ENCODE measurements at regions not wholly inside any gene's neighbourhood (a gene's known extent, or its start where the extent isn't known, plus 50 kb on each side); places are given as distances from the start of the nearest gene placed in this dataset.

DNA sequence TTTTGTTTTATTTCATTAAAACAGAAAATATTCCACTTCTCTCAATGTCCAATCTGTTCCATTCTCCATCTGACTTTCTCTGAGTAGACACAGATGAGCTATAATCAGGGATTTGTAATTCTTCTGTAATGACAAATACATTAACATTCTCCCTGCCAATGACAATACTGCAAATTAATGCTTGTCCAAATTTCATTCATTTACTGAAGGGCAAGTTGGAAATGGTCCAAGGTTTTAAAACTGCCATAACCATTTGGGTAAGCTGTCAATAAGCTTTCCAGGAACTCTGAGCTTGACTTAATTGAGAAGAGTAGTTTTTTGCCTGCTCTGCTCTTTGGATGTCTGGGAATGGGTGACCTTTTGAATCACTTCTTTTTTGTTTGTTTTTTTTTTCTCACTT is 253.5 kb downstream of the DMRTA1 start:
- no peaks in the 10 kb centered on the region for H3K9me3 ChIP-seq (ENCODE audit: control insufficient read depth, insufficient read depth, low read length)
- H2BK120ac ChIP-seq (ENCODE audit: low read depth, low read length) = no peak overlapping the region
- H3K79me1 ChIP-seq (ENCODE audit: low read depth in 1 of 2, low read length in 2 of 2) = no peaks in the 10 kb centered on the region
- no peak for ATAC-seq (ENCODE audit: low read depth)
- no peaks in the 10 kb centered on the region for H3K27me3 ChIP-seq (ENCODE audit: control insufficient read depth, insufficient read depth, low read length)
- POLR2A ChIA-PET (ENCODE audit: unreplicated experiment) = no interaction called here
- no TSS peak for BruUV-seq (replicated peaks)
- H4K8ac ChIP-seq (ENCODE audit: low read depth in 2 of 2, low read length in 2 of 2) = no peak overlapping the region
- H2BK5ac ChIP-seq (ENCODE audit: low read depth, low read length, poor library complexity, severe bottlenecking) = no peak overlapping the region
- H3K23ac ChIP-seq (ENCODE audit: low read depth, low read length) = no peak overlapping the region
- no peak overlapping the region for H2AFZ ChIP-seq (replicated peaks; ENCODE audit: low read length, poor library complexity)
- H3K4me1 ChIP-seq (ENCODE audit: control insufficient read depth, insufficient read depth, low read length) = no peaks in the 10 kb centered on the region
- H3K36me3 ChIP-seq (ENCODE audit: control insufficient read depth, insufficient read depth, low read length) = no peaks in the 10 kb centered on the region
- H3K18ac ChIP-seq (ENCODE audit: low read depth, low read length) = no peak overlapping the region
- H3K9ac ChIP-seq (ENCODE audit: low read depth, low read length) = no peak overlapping the region
- H3K9me1 ChIP-seq (ENCODE audit: insufficient read depth, low read length) = no peaks in the 10 kb centered on the region
- H4K91ac ChIP-seq (ENCODE audit: insufficient read depth, low read depth, low read length) = no peak overlapping the region
- DNase-seq = no peak
- H3K4ac ChIP-seq (ENCODE audit: low read depth, low read length) = no peak overlapping the region
- no peak overlapping the region for H2BK15ac ChIP-seq (ENCODE audit: low read depth, low read length)
- in situ Hi-C loops (cut with MboI; ENCODE audit: low sequenced_read_pairs) = no loop called here
- no peak overlapping the region for H3K4me3 ChIP-seq (ENCODE audit: insufficient read depth, low read depth, low read length)
- H4K5ac ChIP-seq (ENCODE audit: low read depth, low read length) = no peak overlapping the region
- H3K27ac ChIP-seq (ENCODE audit: insufficient read depth, low read length) = no peak overlapping the region
- H3K56ac ChIP-seq (ENCODE audit: extremely low read depth, insufficient read depth, low read length) = no peak overlapping the region
- dilution Hi-C loops (cut with HindIII; ENCODE audit: low sequenced_read_pairs, unreplicated experiment) = no loop called here
- H3K4me2 ChIP-seq (ENCODE audit: low read depth, low read length) = no peak overlapping the region
- intact Hi-C loops (cut with micrococcal nuclease) = no loop called here
- H3K14ac ChIP-seq (replicated peaks; ENCODE audit: low read depth, low read length) = no peak overlapping the region
- no peak overlapping the region for H2AK5ac ChIP-seq (ENCODE audit: low read depth, low read length)
- no peak overlapping the region for H2BK20ac ChIP-seq (ENCODE audit: low read depth, low read length)
- TF ChIP-seq MXI1 (IDR thresholded peaks at IDR 0.05; ENCODE audit: borderline replicate concordance, low read depth, low read length) = no peak
- TF ChIP-seq CEBPB (IDR thresholded peaks at IDR 0.05; ENCODE audit: low read depth, low read length) = no peak
- no peak for TF ChIP-seq MAZ (IDR thresholded peaks at IDR 0.05; ENCODE audit: borderline replicate concordance, low read depth, low read length)
- TF ChIP-seq CHD1 (IDR thresholded peaks at IDR 0.05; ENCODE audit: low read depth, low read length) = no peak
- no peak for TF ChIP-seq POLR2A (IDR thresholded peaks at IDR 0.05; ENCODE audit: low read depth, low read length)
- TF ChIP-seq FOS (IDR thresholded peaks at IDR 0.05; ENCODE audit: low read depth, low read length) = no peak
- TF ChIP-seq NFE2L2 (IDR thresholded peaks at IDR 0.05; ENCODE audit: low read depth, low read length) = no peak
- TF ChIP-seq, protein P1, sequence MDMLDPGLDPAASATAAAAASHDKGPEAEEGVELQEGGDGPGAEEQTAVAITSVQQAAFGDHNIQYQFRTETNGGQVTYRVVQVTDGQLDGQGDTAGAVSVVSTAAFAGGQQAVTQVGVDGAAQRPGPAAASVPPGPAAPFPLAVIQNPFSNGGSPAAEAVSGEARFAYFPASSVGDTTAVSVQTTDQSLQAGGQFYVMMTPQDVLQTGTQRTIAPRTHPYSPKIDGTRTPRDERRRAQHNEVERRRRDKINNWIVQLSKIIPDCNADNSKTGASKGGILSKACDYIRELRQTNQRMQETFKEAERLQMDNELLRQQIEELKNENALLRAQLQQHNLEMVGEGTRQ (IDR thresholded peaks at IDR 0.05; ENCODE audit: low read depth, low read length) = no peak
- TF ChIP-seq RAD21 (IDR thresholded peaks at IDR 0.05; ENCODE audit: low read length) = no peak
- TF ChIP-seq, protein P2, sequence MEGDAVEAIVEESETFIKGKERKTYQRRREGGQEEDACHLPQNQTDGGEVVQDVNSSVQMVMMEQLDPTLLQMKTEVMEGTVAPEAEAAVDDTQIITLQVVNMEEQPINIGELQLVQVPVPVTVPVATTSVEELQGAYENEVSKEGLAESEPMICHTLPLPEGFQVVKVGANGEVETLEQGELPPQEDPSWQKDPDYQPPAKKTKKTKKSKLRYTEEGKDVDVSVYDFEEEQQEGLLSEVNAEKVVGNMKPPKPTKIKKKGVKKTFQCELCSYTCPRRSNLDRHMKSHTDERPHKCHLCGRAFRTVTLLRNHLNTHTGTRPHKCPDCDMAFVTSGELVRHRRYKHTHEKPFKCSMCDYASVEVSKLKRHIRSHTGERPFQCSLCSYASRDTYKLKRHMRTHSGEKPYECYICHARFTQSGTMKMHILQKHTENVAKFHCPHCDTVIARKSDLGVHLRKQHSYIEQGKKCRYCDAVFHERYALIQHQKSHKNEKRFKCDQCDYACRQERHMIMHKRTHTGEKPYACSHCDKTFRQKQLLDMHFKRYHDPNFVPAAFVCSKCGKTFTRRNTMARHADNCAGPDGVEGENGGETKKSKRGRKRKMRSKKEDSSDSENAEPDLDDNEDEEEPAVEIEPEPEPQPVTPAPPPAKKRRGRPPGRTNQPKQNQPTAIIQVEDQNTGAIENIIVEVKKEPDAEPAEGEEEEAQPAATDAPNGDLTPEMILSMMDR (conservative IDR thresholded peaks at IDR 0.05; ENCODE audit: low read depth, low read length) = no peak
- CTCF ChIA-PET = no interaction called here
- H2AK9ac ChIP-seq (replicated peaks; ENCODE audit: low read depth, low read length, poor library complexity) = no peak overlapping the region
- H4K20me1 ChIP-seq (ENCODE audit: insufficient read depth, low read length) = no peaks in the 10 kb centered on the region

Data from IMR-90 (cell line).